Spinal cord (tissue), 9 donors: ENCODE measurements at regions not wholly inside any gene's neighbourhood (a gene's known extent, or its start where the extent isn't known, plus 50 kb on each side); places are given as distances from the start of the nearest gene placed in this dataset.

ENCODE experiments used
- DNase-seq, 6 donors: peaks; one replicate each; pipeline versions ENCODE4 v3.0.0 to v3.0.0-alpha.2; 2013 to 2015; ENCODE audit warnings: low spot score in 6 of 6, low read depth in 4 of 6
- H3K27ac ChIP-seq: one replicate; pipeline ENCODE4 v1.5.1; 2013; ENCODE audit warnings: low read depth, low read length, control low read depth
- H3K27me3 ChIP-seq: one replicate; pipeline ENCODE4 v1.6.1; 2013; ENCODE audit warnings: low read length; ENCODE audit not compliant: control insufficient read depth, insufficient read depth
- H3K36me3 ChIP-seq: one replicate; pipeline ENCODE4 v1.6.1; 2013; ENCODE audit warnings: low read length; ENCODE audit not compliant: control insufficient read depth, insufficient read depth
- H3K4me1 ChIP-seq: one replicate; pipeline ENCODE4 v1.6.1; 2013; ENCODE audit warnings: low read length; ENCODE audit not compliant: control insufficient read depth, insufficient read depth
- H3K4me3 ChIP-seq: one replicate; pipeline ENCODE4 v1.5.1; 2013; ENCODE audit warnings: low read depth, low read length, control low read depth
- H3K9me3 ChIP-seq: one replicate; pipeline ENCODE4 v1.6.1; 2013; ENCODE audit warnings: low read length; ENCODE audit not compliant: control insufficient read depth, insufficient read depth
- WGBS: methylation state at CpG from one replicate; pipeline ENCODE4 v1.1.5; 2013; ENCODE audit warnings: missing lambda C conversion rate; ENCODE audit not compliant: insufficient coverage; 5-methylcytosine and 5-hydroxymethylcytosine counted together
- donor health status: healthy.

DNA sequence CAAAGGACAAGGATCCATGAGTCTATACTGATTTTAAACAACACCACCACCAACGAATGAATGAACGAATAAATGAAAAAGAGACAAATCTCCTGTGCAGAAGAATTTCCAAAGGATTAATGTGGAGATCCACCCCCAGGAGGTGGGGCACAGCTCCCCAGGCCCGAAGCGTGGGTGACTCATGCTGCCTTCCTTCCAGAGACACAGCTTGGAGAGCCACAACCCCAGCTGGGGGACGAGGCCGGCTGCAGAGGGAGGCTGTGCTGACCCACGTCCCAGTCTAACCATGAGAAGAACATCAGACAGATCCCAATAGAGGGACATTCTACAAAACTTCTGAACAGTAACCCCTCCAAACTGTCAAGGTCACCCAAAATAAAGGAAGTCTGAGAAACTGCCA, 557.3 kb upstream of the SALL3 start:
- Histone ChIP-seq H3K4me3 (no peak overlapping the region), H3K27ac (no peak overlapping the region), H3K36me3 (no peaks in the 10 kb centered on the region), H3K9me3 (no peaks in the 10 kb centered on the region), H3K4me1 (peaks cover 12% of the 10 kb centered on the region), H3K27me3 (no peaks in the 10 kb centered on the region)
- WGBS = 75% methylated on average over 5 of the region's 7 CpGs
- DNase-seq = no peak

DNA sequence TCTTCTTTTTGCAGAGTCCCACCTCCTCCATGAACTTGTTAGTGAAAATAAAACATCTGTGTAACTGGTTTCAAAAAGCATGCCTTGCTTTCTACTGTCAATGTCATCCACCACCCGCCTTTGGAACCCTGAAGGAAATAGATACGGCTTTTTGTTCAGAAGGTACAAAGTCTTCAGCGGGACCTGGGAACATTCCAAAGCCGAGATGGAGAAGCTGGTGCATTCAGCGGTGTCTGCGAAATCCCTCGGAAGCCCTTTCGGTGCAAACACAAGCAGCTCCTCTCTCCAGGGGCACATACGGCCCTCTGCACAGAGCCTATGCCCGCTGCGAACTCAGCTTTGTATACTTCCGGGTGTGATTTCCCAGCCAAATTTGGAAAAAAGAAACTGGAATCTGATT, 555.8 kb upstream of the SALL3 start:
- Histone ChIP-seq H3K4me1 (peaks cover 5% of the 10 kb centered on the region), H3K27me3 (no peaks in the 10 kb centered on the region), H3K36me3 (no peaks in the 10 kb centered on the region), H3K9me3 (no peaks in the 10 kb centered on the region), H3K4me3 (no peak overlapping the region), H3K27ac (no peak overlapping the region)
- 93% methylated on average over 8 of the region's 12 CpGs for WGBS
- DNase-seq = peak in 1 of 6 donors; percentile 73

DNA sequence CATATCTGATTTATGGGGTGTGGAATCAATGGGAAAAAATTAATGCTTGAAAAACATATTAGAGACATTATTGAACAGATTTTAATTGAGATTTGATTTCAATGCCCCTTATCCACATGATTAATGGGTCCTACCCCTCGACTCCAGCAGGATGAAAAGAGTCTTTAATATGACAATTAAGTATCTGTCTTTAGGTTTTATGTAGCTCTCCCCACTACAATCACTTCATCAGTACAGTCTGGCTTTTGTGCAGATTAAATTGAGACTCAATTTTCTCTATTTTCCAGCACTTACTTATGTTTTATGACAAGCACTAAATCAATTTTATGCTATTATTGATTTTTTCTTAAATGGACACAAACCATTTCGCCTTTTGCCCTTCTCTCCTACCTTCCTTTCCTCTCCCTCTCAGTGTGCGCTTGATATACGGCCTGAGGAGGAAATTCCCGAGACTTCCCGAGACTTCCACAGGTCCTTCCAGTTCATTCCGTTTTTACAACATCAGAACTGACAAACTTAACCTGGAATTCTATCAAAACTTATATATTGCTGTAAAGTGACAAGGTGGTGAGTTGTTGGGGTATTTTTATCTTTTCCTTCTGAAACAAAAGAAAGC, 555.1 kb upstream of the SALL3 start:
- 100% methylated on average over 3 of the region's 7 CpGs for WGBS

DNA sequence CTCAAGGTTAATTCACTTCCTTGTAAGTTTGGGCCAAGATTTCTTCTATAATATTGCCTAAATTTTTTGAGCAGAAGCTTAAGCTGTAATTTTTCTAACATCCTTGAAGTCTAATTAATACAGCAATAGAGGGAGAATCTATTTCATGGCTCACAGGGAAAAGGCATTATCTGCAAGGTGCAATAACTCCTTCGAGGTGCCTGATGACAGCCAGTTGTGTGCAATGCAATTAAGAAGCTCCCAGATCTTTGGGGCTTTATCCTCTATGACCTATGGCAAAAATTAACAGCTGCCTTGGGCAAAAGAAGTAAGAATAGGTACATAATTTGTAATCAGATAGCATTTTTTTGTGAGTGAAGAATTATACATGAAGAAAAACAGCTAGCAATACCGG, 554.6 kb upstream of the SALL3 start:
- Histone ChIP-seq H3K36me3 (no peaks in the 10 kb centered on the region), H3K27ac (no peak overlapping the region), H3K4me3 (no peak overlapping the region), H3K27me3 (no peaks in the 10 kb centered on the region), H3K4me1 (peaks cover 11% of the 10 kb centered on the region), H3K9me3 (no peaks in the 10 kb centered on the region)
- WGBS = 86% methylated on average over 1 of the region's 2 CpGs
- peak in 1 of 6 donors; percentile 65 for DNase-seq

More for the DNA sequence above, 555.1 kb upstream of the SALL3 start:
- H3K9me3 ChIP-seq = no peaks in the 10 kb centered on the region
- H3K4me1 ChIP-seq = peaks cover 11% of the 10 kb centered on the region
- H3K27me3 ChIP-seq = no peaks in the 10 kb centered on the region
- no peak overlapping the region for H3K4me3 ChIP-seq
- no peaks in the 10 kb centered on the region for H3K36me3 ChIP-seq
- peak in 1 of 6 donors; percentile 60 for DNase-seq
- no peak overlapping the region for H3K27ac ChIP-seq

DNA sequence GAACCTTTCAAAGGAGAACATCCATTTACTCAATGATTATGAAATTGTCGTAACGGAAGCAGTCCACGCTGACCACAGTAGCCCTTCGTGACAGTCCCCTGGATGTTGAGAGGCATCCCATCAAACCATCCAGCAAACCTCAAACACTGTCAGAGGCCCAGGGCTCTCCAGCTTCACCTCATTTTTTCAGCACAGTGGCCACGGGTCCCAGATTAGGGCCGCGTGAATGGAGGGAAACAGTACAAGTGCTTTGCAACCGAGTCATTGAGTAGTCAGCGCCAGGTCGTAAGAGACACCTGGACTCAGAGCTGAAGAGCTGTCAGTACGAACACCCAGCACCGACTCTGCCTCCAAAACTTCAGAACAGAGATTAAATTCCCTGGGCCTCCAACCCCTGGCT, 552.5 kb upstream of the SALL3 start:
- DNase-seq = no peak
- no peaks in the 10 kb centered on the region for H3K9me3 ChIP-seq
- H3K4me3 ChIP-seq = no peak overlapping the region
- no peak overlapping the region for H3K27ac ChIP-seq
- H3K36me3 ChIP-seq = no peaks in the 10 kb centered on the region
- H3K27me3 ChIP-seq = no peaks in the 10 kb centered on the region
- H3K4me1 ChIP-seq = peaks cover 11% of the 10 kb centered on the region
- 96% methylated on average over 11 of the region's 12 CpGs for WGBS

DNA sequence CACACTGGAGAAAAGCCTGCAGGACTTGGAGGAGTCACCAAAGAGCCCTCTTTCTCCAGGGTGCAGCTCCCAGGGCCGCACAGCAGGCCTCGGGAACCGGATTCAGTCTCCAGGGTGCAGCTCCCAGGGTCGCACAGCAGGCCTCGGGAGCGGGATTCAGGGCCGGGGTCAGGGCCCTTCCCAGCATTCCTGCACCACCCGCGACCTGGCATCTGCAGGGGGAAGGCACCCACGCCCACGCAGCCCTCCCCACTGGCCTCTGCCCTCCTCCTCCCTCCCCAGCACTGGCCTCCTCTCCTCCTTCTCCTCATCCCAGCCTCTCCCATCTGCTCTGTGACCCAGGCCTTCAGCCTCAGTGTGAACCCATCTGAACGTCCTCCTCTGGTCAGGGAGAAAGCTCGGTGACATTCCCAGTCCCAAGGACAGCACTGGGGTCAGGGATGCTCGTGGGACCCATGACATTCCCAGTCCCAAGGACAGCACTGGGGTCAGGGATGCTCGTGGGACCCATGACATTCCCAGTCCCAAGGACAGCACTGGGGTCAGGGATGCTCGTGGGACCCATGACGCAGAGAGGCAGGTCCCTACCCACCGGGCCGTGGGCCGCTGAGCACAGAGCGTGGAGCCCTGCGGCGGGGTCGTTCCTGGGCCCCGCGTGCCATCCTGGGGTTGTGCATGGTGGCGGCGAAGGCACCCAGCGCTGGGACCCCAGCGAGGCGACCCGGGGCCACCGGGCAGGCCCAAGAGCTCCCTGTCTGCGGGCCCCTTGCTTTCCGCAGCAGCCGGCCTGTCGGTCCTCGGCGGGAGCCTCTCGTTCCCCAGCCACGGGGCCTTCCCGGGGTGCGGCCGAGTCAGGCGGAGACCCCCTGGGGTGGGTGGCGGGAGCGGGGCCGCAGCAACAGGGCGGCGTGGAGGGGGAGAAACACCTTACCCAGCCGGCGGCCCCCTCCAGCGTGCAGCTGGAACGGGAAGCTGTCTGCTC, 550.2 kb upstream of the SALL3 start:
- Histone ChIP-seq H3K36me3 (no peaks in the 10 kb centered on the region), H3K27ac (no peak overlapping the region), H3K9me3 (no peaks in the 10 kb centered on the region), H3K4me3 (no peak overlapping the region), H3K4me1 (peaks cover 11% of the 10 kb centered on the region), H3K27me3 (no peaks in the 10 kb centered on the region)
- DNase-seq = no peak
- WGBS = 88% methylated on average over 54 of the region's 54 CpGs

DNA sequence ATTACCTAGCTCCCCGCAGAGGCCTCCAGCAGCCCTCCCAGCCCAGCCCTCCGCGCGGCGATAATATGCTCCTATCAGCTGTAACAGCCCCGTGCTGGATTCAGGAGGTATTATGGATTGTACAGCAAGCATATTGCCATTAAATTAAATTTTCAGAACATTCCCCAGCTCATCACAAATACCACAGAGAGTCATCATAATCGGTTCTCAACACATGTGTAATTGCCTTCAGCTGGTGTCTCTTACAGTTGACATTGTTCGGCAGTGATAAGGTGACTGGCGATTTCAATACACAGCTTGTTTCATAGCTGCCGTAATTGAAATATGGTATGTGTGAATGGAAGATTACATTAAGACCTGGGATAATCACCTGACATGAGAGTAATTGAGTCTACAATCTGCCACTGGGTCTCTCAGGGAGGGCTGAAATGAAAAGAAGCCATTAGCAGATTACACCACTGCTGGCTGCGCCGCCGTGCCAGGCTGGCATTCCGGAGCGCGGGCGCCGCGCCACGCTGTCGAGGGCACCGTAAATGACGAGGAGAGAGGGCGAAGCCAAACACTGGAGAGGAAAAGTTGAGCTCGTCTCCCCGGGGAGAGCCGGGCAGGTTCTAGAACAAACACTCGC, 549.4 kb upstream of the SALL3 start:
- H3K27me3 ChIP-seq = no peaks in the 10 kb centered on the region
- H3K36me3 ChIP-seq = no peaks in the 10 kb centered on the region
- 67% methylated on average over 23 of the region's 28 CpGs for WGBS
- H3K4me1 ChIP-seq = peaks cover 11% of the 10 kb centered on the region
- H3K9me3 ChIP-seq = peaks cover 2% of the 10 kb centered on the region
- H3K27ac ChIP-seq = no peak overlapping the region
- no peak overlapping the region for H3K4me3 ChIP-seq
- DNase-seq = peak in 3 of 6 donors; percentile 22 to 97 (median 68)

DNA sequence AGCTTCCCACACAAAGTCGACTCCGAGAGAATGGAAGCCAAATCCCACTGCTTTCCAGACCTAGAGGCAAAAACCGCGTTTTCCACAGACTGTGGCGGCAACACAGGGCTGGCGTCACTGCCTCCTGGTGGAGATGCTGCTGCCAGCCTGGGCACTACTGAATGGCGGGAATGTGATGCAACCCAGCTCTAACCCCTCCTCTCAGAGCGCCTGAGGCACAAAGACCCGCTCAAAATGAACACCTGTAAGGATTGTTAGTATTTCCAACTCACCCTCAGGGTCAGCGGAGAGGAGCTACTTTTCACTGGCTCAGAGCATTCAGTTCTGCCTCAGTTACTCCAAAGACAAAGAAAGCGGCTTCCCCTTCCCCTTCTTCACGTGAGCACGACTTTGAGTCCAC, 548.0 kb upstream of the SALL3 start:
- Histone ChIP-seq H3K27me3 (no peaks in the 10 kb centered on the region), H3K27ac (no peak overlapping the region), H3K36me3 (no peaks in the 10 kb centered on the region), H3K9me3 (peaks cover 2% of the 10 kb centered on the region), H3K4me3 (no peak overlapping the region), H3K4me1 (peaks cover 11% of the 10 kb centered on the region)
- no peak for DNase-seq
- 91% methylated on average over 7 of the region's 13 CpGs for WGBS

DNA sequence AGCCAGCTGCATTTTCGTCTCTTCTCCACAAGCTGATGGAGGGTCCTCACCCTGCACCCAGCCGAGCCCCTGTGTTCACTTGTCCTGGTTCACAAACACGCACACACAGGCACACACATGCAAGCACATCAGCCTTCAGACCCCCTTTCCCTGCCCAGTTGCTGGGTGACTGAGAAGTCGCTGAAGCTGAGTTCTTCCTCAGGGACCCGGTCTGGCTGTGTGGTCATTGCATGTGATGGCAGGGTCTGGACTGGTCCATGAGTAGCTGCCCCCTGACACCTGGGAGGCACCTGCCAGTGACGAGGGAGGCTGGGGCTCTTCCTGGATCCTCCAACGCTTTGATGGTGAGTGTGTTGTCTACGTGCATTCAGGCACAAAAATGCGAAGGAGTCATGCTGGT, 546.1 kb upstream of the SALL3 start:
- DNase-seq = no peak
- peaks cover 2% of the 10 kb centered on the region for H3K9me3 ChIP-seq
- H3K4me1 ChIP-seq = peaks cover 11% of the 10 kb centered on the region
- WGBS = 93% methylated on average over 6 of the region's 9 CpGs
- H3K27ac ChIP-seq = no peak overlapping the region
- no peaks in the 10 kb centered on the region for H3K27me3 ChIP-seq
- H3K4me3 ChIP-seq = no peak overlapping the region
- H3K36me3 ChIP-seq = no peaks in the 10 kb centered on the region
